ENCODE measurements at regions not wholly inside any gene's neighbourhood (a gene's known extent, or its start where the extent isn't known, plus 50 kb on each side); places are given as distances from the start of the nearest gene placed in this dataset.

GRCh38 chr13:50629966-50630365 lies 213.5 kb downstream of the DLEU7 start:
- no peaks in the 10 kb centered on the region for H3K9me3 ChIP-seq
- H3K36me3 ChIP-seq, result no peaks in the 10 kb centered on the region
- no peak overlapping the region for H3K27ac ChIP-seq
- no peak for TF ChIP-seq CTCF (IDR thresholded peaks at IDR 0.05)
- H3K4me3 ChIP-seq (ENCODE audit: low read depth in 1 of 2, low read length in 1 of 2), result no peak overlapping the region
- peaks cover 24 to 31% of the 10 kb centered on the region in 2 experiments for H3K4me1 ChIP-seq (ENCODE audit: control insufficient read depth in 1 of 2, insufficient read depth in 1 of 2, low read depth in 1 of 2, low read length in 1 of 2)
- H3K27me3 ChIP-seq, result no peaks in the 10 kb centered on the region

- H3K4me1 ChIP-seq (ENCODE audit: control insufficient read depth in 1 of 2, insufficient read depth in 1 of 2, low read depth in 1 of 2, low read length in 1 of 2), result peaks cover 35 to 42% of the 10 kb centered on the region in 2 experiments
- TF ChIP-seq CTCF (IDR thresholded peaks at IDR 0.05), result no peak
- no peaks in the 10 kb centered on the region for H3K9me3 ChIP-seq
- no peaks in the 10 kb centered on the region for H3K36me3 ChIP-seq
- H3K27ac ChIP-seq, result no peak overlapping the region
- no peaks in the 10 kb centered on the region for H3K27me3 ChIP-seq
- H3K4me3 ChIP-seq (ENCODE audit: low read depth in 1 of 2, low read length in 1 of 2), result no peak overlapping the region
These were observed 212.5 kb downstream of the DLEU7 start for GRCh38 chr13:50631041-50631440.

- no peak overlapping the region for H3K4me3 ChIP-seq (ENCODE audit: low read depth in 1 of 2, low read length in 1 of 2)
- H3K27ac ChIP-seq, result peak overlapping the region; percentile 91
- H3K4me1 ChIP-seq (ENCODE audit: control insufficient read depth in 1 of 2, insufficient read depth in 1 of 2, low read depth in 1 of 2, low read length in 1 of 2), result peaks cover 42 to 50% of the 10 kb centered on the region in 2 experiments
- H3K9me3 ChIP-seq, result no peaks in the 10 kb centered on the region
- H3K36me3 ChIP-seq, result no peaks in the 10 kb centered on the region
- TF ChIP-seq CTCF (IDR thresholded peaks at IDR 0.05), result no peak
- H3K27me3 ChIP-seq, result no peaks in the 10 kb centered on the region
These were observed 209.2 kb downstream of the DLEU7 start for GRCh38 chr13:50634339-50634738.

GRCh38 chr13:50635504-50635903 lies 208.0 kb downstream of the DLEU7 start:
- H3K36me3 ChIP-seq, result no peaks in the 10 kb centered on the region
- peak; percentile 34 for TF ChIP-seq CTCF (IDR thresholded peaks at IDR 0.05)
- H3K27ac ChIP-seq, result peak overlapping the region; percentile 91
- no peaks in the 10 kb centered on the region for H3K9me3 ChIP-seq
- H3K27me3 ChIP-seq, result no peaks in the 10 kb centered on the region
- H3K4me3 ChIP-seq (ENCODE audit: low read depth in 1 of 2, low read length in 1 of 2), result peak overlapping the region in 1 of 2 experiments; percentile 10
- peaks cover 35 to 42% of the 10 kb centered on the region in 2 experiments for H3K4me1 ChIP-seq (ENCODE audit: control insufficient read depth in 1 of 2, insufficient read depth in 1 of 2, low read depth in 1 of 2, low read length in 1 of 2)

- no peaks in the 10 kb centered on the region for H3K36me3 ChIP-seq
- TF ChIP-seq CTCF (IDR thresholded peaks at IDR 0.05), result no peak
- peak overlapping the region in 1 of 2 experiments; percentile 10 for H3K4me3 ChIP-seq (ENCODE audit: low read depth in 1 of 2, low read length in 1 of 2)
- H3K27me3 ChIP-seq, result no peaks in the 10 kb centered on the region
- no peaks in the 10 kb centered on the region for H3K9me3 ChIP-seq
- peak overlapping the region; percentile 91 for H3K27ac ChIP-seq
- H3K4me1 ChIP-seq (ENCODE audit: control insufficient read depth in 1 of 2, insufficient read depth in 1 of 2, low read depth in 1 of 2, low read length in 1 of 2), result peaks cover 35 to 42% of the 10 kb centered on the region in 2 experiments
These were observed 207.3 kb downstream of the DLEU7 start for GRCh38 chr13:50636007-50636704.
